Right atrium auricular region (tissue), 2 donors: ENCODE measurements at regions not wholly inside any gene's neighbourhood (a gene's known extent, or its start where the extent isn't known, plus 50 kb on each side); places are given as distances from the start of the nearest gene placed in this dataset.

ENCODE experiments used
- DNase-seq: peaks from one replicate; pipeline ENCODE4 v3.0.0-alpha.2; 2019; ENCODE audit warnings: low spot score
- H3K27ac ChIP-seq, 2 donors: fragments of 200-600 bp; sonication (generic); 1 replicate in 1 of 2; 2 replicates in 1 of 2; pipeline ENCODE4 v1.5.1; 2016 to 2019
- H3K27me3 ChIP-seq, 2 donors: fragments of 200-600 bp; sonication (generic); one replicate each; pipeline versions ENCODE4 v1.5.1 to v1.6.0; 2017 to 2019
- H3K36me3 ChIP-seq: fragments of 200-600 bp; sonication (generic); one replicate; pipeline ENCODE4 v1.5.1; 2016
- H3K4me1 ChIP-seq, 2 donors: fragments of 200-600 bp; sonication (generic); one replicate each; pipeline versions ENCODE4 v1.5.1 to v1.6.0; 2017 to 2019
- H3K4me3 ChIP-seq, 2 donors: fragments of 200-600 bp; sonication (generic); 1 replicate in 1 of 2; 2 replicates in 1 of 2; pipeline ENCODE4 v1.5.1; 2017 to 2019; ENCODE audit warnings: mild to moderate bottlenecking in 1 of 2, moderate library complexity in 1 of 2
- H3K9me3 ChIP-seq, 2 donors: fragments of 200-600 bp; sonication (generic); one replicate each; pipeline ENCODE4 v1.5.1; 2019
- CTCF ChIP-seq, 2 donors: fragments of 200-600 bp; sonication (generic); IDR thresholded peaks; one replicate each; pipeline ENCODE4 v1.5.1; 2019; ENCODE audit warnings: antibody characterized with exemption in 2 of 2

- Histone ChIP-seq H3K4me1 (peaks cover 0 to 54% of the 10 kb centered on the region in 2 donors), H3K4me3 (peak overlapping the region in 1 of 2 donors; percentile 35), H3K9me3 (peaks cover 0 to 19% of the 10 kb centered on the region in 2 donors), H3K36me3 (no peaks in the 10 kb centered on the region), H3K27ac (no peak overlapping the region), H3K27me3 (peaks cover 26 to 49% of the 10 kb centered on the region in 2 donors)
- peak in 1 of 2 donors; percentile 45 for TF ChIP-seq CTCF (IDR thresholded peaks at IDR 0.05)
- no peak for DNase-seq
Measured at GRCh38 chr3:43996379-43997301, 245.0 kb upstream of the TOPAZ1 start.

GRCh38 chr3:43997316-43997715 lies 244.4 kb upstream of the TOPAZ1 start:
- Histone ChIP-seq H3K4me1 (peaks cover 0 to 54% of the 10 kb centered on the region in 2 donors), H3K36me3 (no peaks in the 10 kb centered on the region), H3K9me3 (peaks cover 0 to 14% of the 10 kb centered on the region in 2 donors), H3K27ac (no peak overlapping the region), H3K27me3 (peaks cover 26 to 49% of the 10 kb centered on the region in 2 donors), H3K4me3 (peak overlapping the region in 1 of 2 donors; percentile 35)
- no peak for DNase-seq
- no peak for TF ChIP-seq CTCF (IDR thresholded peaks at IDR 0.05)

- Histone ChIP-seq H3K9me3 (peaks cover 0 to 10% of the 10 kb centered on the region in 2 donors), H3K4me1 (peaks cover 0 to 54% of the 10 kb centered on the region in 2 donors), H3K27me3 (peaks cover 26 to 49% of the 10 kb centered on the region in 2 donors), H3K27ac (no peak overlapping the region), H3K4me3 (peak overlapping the region in 1 of 2 donors; percentile 57), H3K36me3 (no peaks in the 10 kb centered on the region)
- no peak for TF ChIP-seq CTCF (IDR thresholded peaks at IDR 0.05)
- no peak for DNase-seq
Measured at GRCh38 chr3:43997788-43998369, 243.8 kb upstream of the TOPAZ1 start.

- Histone ChIP-seq H3K4me3 (peak overlapping the region; percentile 13 to 57), H3K4me1 (peaks cover 0 to 54% of the 10 kb centered on the region in 2 donors), H3K27ac (no peak overlapping the region), H3K27me3 (peaks cover 26 to 49% of the 10 kb centered on the region in 2 donors), H3K36me3 (no peaks in the 10 kb centered on the region), H3K9me3 (peaks cover 0 to 4% of the 10 kb centered on the region in 2 donors)
- no peak for TF ChIP-seq CTCF (IDR thresholded peaks at IDR 0.05)
- no peak for DNase-seq
Measured at GRCh38 chr3:43998370-43998835, 243.3 kb upstream of the TOPAZ1 start.

GRCh38 chr3:43998836-43999727 lies 242.6 kb upstream of the TOPAZ1 start:
- no peak overlapping the region for H3K27ac ChIP-seq
- H3K27me3 ChIP-seq = peaks cover 26 to 49% of the 10 kb centered on the region in 2 donors
- H3K9me3 ChIP-seq = no peaks in the 10 kb centered on the region
- H3K4me1 ChIP-seq = peaks cover 0 to 54% of the 10 kb centered on the region in 2 donors
- no peak for DNase-seq
- no peak for TF ChIP-seq CTCF (IDR thresholded peaks at IDR 0.05)
- no peaks in the 10 kb centered on the region for H3K36me3 ChIP-seq
- H3K4me3 ChIP-seq = peak overlapping the region; percentile 13 to 57
